ENCODE measurements at regions not wholly inside any gene's neighbourhood (a gene's known extent, or its start where the extent isn't known, plus 50 kb on each side); places are given as distances from the start of the nearest gene placed in this dataset.

DNA sequence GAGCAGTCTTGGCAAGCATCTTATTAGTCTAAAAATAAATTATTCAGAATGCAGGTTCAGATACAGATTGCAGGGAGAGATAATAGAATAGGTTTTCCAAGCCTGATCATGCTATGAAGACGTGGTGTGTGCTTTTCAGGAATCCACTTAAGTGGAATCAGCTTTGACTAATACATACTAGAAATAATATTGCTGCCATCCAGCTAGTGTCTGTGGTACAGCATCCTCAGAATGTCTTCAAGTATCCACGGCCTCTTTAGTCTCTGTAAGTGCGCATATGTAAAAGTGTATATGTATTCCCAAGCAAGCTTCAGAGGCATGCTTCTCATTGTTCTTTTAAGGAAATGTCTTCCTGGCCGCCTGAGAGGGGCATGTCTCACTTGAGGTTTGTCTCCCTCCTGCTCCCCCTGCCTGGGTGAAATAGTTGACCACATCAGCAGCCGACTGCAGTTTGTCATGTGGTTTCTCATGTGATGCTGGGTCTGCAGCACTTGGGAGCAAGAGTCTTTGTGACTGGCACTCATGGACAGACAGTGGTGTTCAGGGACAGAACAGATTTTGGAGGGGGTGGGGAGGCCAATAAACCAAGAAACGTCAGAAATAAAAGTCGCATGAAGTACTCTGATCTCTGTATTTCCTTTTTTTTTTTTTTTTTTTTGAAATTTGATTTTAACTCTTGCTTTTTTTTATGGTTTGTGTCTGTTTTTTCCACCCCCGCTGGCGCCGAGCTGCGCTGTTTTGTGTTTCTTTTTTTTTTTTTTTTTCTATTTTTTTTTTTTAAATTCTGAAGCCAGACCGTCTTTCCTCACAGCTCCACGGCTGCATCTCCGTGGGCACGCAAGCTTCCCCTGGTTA is 150.8 kb downstream of the PRL start (continued):
- TF ChIP-seq, protein P1, sequence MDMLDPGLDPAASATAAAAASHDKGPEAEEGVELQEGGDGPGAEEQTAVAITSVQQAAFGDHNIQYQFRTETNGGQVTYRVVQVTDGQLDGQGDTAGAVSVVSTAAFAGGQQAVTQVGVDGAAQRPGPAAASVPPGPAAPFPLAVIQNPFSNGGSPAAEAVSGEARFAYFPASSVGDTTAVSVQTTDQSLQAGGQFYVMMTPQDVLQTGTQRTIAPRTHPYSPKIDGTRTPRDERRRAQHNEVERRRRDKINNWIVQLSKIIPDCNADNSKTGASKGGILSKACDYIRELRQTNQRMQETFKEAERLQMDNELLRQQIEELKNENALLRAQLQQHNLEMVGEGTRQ (IDR thresholded peaks at IDR 0.05; ENCODE audit: borderline replicate concordance, low read depth, low read length): peak; percentile 79; the same call in 1 of the 2 replicates
- TF ChIP-seq JUND (IDR thresholded peaks at IDR 0.05): no peak
- TF ChIP-seq, protein P2, sequence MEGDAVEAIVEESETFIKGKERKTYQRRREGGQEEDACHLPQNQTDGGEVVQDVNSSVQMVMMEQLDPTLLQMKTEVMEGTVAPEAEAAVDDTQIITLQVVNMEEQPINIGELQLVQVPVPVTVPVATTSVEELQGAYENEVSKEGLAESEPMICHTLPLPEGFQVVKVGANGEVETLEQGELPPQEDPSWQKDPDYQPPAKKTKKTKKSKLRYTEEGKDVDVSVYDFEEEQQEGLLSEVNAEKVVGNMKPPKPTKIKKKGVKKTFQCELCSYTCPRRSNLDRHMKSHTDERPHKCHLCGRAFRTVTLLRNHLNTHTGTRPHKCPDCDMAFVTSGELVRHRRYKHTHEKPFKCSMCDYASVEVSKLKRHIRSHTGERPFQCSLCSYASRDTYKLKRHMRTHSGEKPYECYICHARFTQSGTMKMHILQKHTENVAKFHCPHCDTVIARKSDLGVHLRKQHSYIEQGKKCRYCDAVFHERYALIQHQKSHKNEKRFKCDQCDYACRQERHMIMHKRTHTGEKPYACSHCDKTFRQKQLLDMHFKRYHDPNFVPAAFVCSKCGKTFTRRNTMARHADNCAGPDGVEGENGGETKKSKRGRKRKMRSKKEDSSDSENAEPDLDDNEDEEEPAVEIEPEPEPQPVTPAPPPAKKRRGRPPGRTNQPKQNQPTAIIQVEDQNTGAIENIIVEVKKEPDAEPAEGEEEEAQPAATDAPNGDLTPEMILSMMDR (IDR thresholded peaks at IDR 0.05): peak; percentile 55
- no peak for TF ChIP-seq PBX3 (IDR thresholded peaks at IDR 0.05)
- no peak for TF ChIP-seq EZH2phosphoT487 (IDR thresholded peaks at IDR 0.05; ENCODE audit: borderline replicate concordance, low read depth)
- TF ChIP-seq, protein P3, sequence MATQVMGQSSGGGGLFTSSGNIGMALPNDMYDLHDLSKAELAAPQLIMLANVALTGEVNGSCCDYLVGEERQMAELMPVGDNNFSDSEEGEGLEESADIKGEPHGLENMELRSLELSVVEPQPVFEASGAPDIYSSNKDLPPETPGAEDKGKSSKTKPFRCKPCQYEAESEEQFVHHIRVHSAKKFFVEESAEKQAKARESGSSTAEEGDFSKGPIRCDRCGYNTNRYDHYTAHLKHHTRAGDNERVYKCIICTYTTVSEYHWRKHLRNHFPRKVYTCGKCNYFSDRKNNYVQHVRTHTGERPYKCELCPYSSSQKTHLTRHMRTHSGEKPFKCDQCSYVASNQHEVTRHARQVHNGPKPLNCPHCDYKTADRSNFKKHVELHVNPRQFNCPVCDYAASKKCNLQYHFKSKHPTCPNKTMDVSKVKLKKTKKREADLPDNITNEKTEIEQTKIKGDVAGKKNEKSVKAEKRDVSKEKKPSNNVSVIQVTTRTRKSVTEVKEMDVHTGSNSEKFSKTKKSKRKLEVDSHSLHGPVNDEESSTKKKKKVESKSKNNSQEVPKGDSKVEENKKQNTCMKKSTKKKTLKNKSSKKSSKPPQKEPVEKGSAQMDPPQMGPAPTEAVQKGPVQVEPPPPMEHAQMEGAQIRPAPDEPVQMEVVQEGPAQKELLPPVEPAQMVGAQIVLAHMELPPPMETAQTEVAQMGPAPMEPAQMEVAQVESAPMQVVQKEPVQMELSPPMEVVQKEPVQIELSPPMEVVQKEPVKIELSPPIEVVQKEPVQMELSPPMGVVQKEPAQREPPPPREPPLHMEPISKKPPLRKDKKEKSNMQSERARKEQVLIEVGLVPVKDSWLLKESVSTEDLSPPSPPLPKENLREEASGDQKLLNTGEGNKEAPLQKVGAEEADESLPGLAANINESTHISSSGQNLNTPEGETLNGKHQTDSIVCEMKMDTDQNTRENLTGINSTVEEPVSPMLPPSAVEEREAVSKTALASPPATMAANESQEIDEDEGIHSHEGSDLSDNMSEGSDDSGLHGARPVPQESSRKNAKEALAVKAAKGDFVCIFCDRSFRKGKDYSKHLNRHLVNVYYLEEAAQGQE (IDR thresholded peaks at IDR 0.05; ENCODE audit: low read depth, low read length): 0 out of 2 replicates have a peak, but pooled peaks have one; percentile 45
- peak; percentile 88 for TF ChIP-seq USF1 (IDR thresholded peaks at IDR 0.05; ENCODE audit: borderline replicate concordance, low read depth)
- no peak; the same call in 1 of the 2 replicates for TF ChIP-seq FOSL2 (IDR thresholded peaks at IDR 0.05; ENCODE audit: borderline replicate concordance, low read depth)
- TF ChIP-seq RXRA (IDR thresholded peaks at IDR 0.05; ENCODE audit: borderline replicate concordance, low read depth): no peak
- peak; percentile 49 for TF ChIP-seq RCOR1 (IDR thresholded peaks at IDR 0.05; ENCODE audit: low read length)
- no peak for TF ChIP-seq FOXM1 (IDR thresholded peaks at IDR 0.05; ENCODE audit: low read depth)
- TF ChIP-seq POLR2AphosphoS5 (IDR thresholded peaks at IDR 0.05; ENCODE audit: low read depth, low read length): no peak
- TF ChIP-seq SIN3A (IDR thresholded peaks at IDR 0.05; ENCODE audit: borderline replicate concordance, low read depth, low read length): 0 out of 2 replicates have a peak, but pooled peaks have one; percentile 30
- TF ChIP-seq NRF1 (IDR thresholded peaks at IDR 0.05; ENCODE audit: low read depth, low read length): no peak
- TF ChIP-seq TAF1 (IDR thresholded peaks at IDR 0.05; ENCODE audit: borderline replicate concordance, low read depth, low read length): peak; percentile 53; the same call in 1 of the 2 replicates
- TF ChIP-seq TEAD4 (IDR thresholded peaks at IDR 0.05; ENCODE audit: borderline replicate concordance, insufficient read depth): 0 out of 2 replicates have a peak, but pooled peaks have one; percentile 22
- peak; percentile 93 for TF ChIP-seq MXI1 (IDR thresholded peaks at IDR 0.05; ENCODE audit: low read depth, low read length)
- peak; percentile 66 for TF ChIP-seq TCF12 (IDR thresholded peaks at IDR 0.05)
- TF ChIP-seq MEF2A (IDR thresholded peaks at IDR 0.05; ENCODE audit: borderline replicate concordance, low read depth): peak; percentile 68
- TF ChIP-seq YY1 (IDR thresholded peaks at IDR 0.05; ENCODE audit: low read depth): peak; percentile 36; the same call in 1 of the 2 replicates
- TF ChIP-seq, protein P4, sequence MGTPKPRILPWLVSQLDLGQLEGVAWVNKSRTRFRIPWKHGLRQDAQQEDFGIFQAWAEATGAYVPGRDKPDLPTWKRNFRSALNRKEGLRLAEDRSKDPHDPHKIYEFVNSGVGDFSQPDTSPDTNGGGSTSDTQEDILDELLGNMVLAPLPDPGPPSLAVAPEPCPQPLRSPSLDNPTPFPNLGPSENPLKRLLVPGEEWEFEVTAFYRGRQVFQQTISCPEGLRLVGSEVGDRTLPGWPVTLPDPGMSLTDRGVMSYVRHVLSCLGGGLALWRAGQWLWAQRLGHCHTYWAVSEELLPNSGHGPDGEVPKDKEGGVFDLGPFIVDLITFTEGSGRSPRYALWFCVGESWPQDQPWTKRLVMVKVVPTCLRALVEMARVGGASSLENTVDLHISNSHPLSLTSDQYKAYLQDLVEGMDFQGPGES (IDR thresholded peaks at IDR 0.05; ENCODE audit: low read depth, low read length): no peak
